ENCODE measurements at regions not wholly inside any gene's neighbourhood (a gene's known extent, or its start where the extent isn't known, plus 50 kb on each side); places are given as distances from the start of the nearest gene placed in this dataset.

DNA sequence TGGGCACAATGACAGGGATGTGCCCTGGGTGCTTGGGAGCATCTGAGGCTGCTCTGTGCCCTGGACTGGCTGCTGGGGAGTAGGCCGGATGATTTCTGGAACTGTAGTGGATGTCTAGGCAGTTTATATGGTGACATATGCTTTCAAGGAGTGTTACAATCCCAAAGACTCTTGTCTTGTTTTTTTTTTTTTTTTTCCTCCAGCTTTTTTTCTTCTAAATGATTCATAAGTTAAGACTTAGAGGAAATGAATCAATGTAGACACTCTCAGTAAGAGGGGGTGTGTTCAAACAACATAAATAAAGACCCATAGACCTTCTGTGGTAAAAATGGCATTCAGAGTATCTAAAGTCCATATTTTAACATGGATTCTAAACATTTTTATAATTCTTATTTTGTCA lies 706.1 kb upstream of the GOLIM4 start:
- TF ChIP-seq, protein P1, sequence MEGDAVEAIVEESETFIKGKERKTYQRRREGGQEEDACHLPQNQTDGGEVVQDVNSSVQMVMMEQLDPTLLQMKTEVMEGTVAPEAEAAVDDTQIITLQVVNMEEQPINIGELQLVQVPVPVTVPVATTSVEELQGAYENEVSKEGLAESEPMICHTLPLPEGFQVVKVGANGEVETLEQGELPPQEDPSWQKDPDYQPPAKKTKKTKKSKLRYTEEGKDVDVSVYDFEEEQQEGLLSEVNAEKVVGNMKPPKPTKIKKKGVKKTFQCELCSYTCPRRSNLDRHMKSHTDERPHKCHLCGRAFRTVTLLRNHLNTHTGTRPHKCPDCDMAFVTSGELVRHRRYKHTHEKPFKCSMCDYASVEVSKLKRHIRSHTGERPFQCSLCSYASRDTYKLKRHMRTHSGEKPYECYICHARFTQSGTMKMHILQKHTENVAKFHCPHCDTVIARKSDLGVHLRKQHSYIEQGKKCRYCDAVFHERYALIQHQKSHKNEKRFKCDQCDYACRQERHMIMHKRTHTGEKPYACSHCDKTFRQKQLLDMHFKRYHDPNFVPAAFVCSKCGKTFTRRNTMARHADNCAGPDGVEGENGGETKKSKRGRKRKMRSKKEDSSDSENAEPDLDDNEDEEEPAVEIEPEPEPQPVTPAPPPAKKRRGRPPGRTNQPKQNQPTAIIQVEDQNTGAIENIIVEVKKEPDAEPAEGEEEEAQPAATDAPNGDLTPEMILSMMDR (IDR thresholded peaks at IDR 0.05): no peak
- no peak for TF ChIP-seq POLR2A (IDR thresholded peaks at IDR 0.05)
- TF ChIP-seq EP300 (IDR thresholded peaks at IDR 0.05): no peak

All from suprapubic skin (tissue), 3 donors.